HG02870 (cell line): ENCODE measurements at regions not wholly inside any gene's neighbourhood (a gene's known extent, or its start where the extent isn't known, plus 50 kb on each side); places are given as distances from the start of the nearest gene placed in this dataset.
"Not testable (repeated sequence)": the region's sequence is repeated elsewhere in the genome, so short reads cannot be mapped to it uniquely, and the experiment has no call there.

Experiments
- ATAC-seq: cut with Tn5 transposase; IDR thresholded peaks from one replicate; pipeline ENCODE4 v1.9.1; 2021; ENCODE audit warnings: mild to moderate bottlenecking, moderate library complexity; ENCODE audit not compliant: unreplicated experiment

DNA sequence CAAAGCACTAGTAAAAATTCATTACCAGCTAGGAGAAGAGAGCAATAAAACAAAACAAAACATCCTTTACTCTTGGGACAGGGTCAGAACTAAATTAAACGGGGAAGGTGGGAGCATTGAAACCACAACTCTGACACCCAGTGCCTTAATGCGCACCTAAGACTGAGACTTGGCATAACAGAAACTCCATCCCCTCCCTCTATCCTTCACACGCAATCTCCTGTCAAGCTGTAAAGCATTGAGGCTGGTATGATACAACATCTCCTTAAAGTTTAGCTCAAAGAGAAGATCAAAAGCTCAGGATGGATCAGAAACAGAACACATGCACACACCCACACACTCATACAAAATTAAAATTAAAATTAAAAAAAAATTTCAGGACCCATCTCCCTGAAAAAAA is 951.3 kb downstream of the STIM2 start:
- ATAC-seq = no peak

DNA sequence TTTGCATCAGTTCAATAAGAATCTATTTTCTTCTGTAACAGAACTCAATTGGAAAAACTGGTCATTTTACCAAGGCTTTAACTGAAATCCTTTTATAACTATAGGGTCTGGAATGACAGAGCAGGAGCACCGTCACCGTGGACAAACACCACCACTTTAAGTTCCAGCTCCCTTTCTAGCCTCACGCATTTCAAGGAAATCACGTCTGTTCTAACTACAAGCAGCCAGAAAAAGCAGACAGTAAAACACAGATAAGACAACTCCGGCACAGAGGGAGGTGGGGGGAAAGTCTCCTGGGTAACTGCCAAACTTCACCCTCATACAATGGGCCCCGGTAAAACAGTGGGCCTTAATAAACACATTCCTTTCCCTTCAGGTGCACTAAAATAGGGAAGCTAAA is 952.6 kb downstream of the STIM2 start:
- not testable (repeated sequence) for ATAC-seq

DNA sequence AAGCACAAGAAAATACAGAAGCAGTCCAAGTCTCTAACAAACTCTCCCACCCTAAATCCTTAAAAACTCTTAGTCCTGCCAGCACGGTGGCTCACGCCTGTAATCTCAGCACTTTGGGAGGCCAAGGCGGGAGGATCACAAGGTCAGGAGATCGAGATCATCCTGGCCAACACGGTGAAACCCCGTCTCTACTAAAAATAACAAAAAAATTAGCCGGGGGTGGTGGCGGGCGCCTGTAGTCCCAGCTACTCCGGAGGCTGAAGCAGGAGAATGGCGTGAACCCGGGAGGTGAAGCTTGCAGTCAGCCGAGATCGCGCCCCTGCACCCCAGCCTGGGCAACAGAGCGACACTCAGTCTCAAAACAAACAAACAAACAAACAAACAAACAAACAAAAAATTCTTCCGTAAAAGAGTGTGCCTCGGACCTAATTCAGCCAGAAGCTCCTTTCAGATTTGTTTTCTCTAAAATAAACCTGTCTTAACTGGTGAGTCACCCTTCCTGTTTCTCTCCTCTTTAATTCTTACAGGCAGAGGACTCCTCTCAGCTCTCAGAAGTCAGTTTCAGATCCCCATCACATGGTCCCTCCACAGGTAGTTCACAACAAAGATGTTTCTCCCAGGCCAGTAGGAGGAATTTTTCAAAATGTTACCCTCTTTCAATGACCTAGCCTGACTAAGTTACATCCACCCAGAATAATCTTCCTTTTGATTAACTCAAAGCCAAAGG is 953.2 kb downstream of the STIM2 start:
- ATAC-seq = not testable (repeated sequence)

DNA sequence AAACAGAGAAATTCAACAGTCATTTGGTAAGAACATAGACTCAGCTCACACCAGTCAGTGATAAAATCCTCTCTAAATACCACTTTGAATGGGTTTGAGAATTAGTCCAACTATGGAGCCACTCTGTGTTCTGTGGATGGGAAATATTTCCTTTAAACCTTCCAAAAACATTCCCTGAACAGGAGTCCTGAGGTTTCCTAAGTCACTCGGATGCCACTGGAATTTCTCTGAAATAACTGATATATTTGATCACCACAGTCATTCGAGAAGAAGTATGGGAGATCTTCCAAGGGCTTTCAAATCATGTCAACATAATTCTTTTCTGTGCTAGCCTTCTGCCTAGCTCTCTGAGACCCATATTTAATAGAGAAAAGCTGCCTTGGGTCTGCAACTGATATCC is 958.6 kb downstream of the STIM2 start:
- ATAC-seq = no peak

DNA sequence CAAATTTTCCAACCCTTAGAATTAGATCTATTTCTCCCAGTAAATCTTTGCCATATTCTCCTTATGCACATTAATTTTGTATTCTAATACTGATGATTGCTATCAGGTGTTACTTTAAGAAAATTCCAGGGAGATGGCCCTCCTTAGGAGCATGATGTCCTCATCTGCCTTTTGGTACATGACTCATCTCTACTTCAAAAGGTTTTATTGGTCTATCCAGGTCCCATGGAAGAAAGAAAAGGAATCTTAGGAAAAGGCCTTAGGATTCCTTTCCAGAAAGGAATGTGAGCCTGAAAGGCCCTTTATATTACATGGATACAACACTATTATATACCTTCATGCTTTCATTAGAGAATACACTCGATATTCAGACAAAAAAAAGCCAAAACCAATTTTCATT is 968.2 kb downstream of the STIM2 start:
- no peak for ATAC-seq

DNA sequence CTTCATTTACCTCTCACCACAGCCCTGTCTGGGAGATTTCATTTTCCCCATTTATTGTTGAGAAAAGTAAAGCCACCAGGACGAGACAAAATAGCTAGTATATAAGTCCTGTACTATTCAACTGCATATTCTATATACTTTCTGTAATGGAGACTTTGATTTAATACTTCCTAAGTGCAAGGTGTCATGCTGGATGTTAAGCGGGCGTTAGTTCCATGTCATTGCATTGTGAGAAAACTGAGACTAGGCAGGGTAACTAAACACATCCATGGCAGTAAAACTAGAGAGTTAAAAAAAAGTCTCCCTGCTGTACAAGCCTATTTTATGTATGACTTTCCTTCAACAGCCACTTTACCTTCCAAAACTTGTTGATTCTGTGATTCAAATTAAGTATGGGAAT is 969.6 kb downstream of the STIM2 start:
- ATAC-seq = no peak

DNA sequence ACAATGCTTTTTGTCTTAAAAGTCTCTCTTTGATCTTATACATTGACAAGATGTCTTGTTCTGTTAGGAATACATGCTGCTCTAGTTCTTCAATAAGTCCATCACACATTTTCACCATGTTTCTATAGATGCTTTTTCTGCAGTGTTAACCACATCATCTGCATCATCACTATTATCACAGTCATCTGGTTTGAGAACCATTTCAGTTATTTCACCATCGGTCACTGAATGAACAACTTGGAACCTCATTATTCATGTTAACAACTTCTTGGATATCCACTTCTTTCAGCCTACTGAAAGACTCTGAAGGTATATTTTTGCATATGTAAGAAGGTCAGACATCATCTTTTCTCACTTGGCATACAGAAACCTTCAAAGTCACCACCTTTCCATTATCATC is 975.2 kb downstream of the STIM2 start:
- no peak for ATAC-seq

DNA sequence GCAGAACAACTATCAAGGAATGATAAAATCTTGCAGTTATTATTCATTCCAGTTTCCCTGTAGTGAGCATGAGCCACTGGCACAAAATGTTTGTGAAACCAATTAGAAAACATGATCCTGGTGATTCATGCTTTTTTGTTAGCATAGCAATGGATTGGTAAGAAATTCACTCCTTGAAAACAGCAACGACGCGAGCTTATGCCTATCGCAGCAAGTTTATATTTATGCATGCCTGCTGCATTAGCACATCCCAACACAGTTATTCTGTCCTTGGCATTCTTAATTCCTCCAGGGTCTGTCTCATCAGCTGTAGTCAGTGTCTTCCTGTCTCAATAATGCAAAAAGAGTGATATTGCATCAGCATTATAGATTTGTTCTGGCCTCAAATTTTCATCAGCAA is 975.9 kb downstream of the STIM2 start:
- no peak for ATAC-seq

DNA sequence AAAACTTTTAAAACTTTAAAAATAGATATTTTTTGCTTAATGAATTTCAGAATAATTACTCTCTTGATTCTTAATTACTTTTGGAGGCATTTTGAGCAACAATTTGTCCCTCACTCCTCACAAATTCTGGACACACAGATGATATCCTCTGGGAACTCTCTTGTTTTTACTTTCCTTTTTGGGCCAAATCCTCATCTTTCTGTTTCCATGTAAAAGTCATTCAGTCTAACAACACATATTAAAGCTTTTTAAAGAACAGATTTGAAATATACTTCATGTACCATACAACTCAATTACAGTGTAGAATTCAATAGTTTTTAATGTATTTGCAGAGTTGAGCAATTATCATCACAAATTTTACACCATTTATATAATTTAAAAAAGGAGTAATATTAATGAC is 983.1 kb downstream of the STIM2 start:
- no peak for ATAC-seq

DNA sequence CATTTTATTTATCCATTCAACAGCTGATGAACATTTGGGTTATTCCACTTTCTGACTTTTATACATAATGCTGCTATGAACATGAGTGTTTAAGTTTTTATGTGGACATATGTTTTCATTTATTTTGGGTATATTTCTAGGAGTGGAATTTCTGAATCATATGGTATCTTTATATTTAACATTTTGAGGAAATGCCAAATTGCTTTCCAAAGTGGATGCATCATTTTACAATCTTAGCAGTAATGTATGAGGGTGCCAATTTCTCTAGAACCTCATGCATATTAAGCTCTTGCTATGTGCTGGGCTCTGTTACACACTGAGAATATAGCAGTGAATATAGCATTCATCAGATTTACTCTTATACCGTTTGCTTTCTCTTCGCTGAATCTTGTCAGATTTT is 983.7 kb downstream of the STIM2 start:
- no peak for ATAC-seq

DNA sequence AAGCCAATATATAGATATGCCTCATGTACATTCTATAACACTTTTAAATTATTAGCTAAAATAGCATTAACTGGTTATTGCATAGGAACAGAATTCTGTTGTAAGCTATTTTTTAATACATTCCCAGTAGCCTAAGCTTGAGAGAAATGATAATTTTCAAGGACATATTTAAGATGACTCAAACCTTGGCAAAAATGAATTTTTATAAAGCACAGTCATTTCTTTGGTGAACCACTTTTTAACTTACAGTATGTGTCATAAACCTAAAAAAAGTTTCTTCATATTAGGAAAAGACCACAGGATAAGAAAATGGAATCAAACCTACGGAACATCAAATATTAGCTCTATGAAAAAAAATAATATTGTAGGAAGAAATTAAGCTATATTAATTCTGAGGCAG is 986.3 kb downstream of the STIM2 start:
- ATAC-seq = no peak

DNA sequence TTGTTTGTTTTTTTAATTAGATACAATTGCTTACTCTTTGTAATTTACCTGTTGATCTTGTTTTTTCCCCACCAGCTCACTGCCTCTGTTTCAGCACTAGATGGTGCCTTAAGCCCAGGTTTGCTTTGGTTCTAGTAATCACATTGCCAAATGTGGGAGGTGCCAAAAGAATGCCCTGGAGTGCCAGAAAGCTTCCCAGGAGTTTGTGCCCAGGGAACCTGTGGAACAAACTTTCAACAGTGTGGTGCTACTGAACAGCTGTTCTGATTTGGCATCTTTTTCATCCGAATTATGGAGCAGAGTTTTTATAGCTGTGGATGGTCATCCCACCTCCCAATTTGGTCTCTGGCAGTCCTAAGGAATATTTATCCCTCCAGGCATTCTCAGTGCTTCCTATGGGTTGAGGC is 1000.7 kb downstream of the STIM2 start:
- no peak for ATAC-seq

DNA sequence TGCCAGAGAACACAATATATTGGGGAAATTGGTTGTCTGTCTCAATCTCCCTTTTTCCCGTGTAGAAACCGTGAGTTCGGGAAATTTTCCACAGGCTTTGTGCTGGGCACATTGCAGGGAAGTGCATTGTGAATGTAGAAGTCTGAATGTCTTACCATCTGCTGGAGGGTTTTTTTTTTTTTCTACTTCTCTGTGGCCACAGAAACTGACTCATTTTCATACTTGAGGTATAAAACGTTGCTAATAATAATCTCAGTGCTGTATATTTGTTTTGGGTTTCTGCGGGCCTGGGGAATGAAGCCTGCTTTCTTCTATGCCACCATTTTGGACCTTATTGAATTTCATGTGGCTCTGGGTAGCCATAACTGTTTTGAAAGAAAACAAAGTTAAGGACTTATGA is 1001.2 kb downstream of the STIM2 start:
- ATAC-seq = no peak

DNA sequence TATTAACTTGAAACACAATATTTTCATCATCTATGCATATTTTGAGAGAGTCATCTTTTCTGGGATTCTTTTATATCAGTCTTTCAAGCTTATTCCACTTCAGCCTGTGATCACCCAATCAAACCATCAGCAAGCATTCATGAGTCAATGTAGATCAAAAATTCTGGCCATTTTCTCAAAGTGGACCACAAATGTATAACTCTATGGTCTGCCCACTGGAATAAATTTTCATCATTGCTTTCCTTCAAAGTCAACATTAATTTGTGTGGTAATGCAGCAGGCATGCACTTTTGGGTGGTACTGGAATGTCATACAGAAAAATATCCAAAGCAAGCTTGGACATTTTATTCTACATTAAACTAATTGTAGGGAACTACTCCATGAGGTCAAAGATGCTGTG is 1013.0 kb downstream of the STIM2 start:
- no peak for ATAC-seq

DNA sequence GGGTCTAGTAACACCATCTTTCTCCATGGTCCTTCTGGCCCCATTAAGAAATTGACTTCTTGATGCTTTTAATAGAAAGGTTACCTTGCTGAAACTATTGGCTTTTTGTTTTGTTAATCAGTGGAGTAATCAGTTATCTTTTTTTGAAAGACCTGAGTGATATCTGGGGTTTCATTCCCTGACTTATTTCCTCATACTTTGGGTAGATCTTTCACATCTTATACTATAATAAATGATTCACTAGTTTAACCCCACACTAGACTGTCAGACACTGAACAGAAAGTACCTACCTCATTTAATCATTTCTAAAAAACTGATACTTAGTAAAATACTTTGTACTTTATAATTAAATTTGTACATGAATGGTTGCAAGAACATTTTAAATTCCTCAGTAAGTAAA is 1021.1 kb downstream of the STIM2 start:
- ATAC-seq = no peak

DNA sequence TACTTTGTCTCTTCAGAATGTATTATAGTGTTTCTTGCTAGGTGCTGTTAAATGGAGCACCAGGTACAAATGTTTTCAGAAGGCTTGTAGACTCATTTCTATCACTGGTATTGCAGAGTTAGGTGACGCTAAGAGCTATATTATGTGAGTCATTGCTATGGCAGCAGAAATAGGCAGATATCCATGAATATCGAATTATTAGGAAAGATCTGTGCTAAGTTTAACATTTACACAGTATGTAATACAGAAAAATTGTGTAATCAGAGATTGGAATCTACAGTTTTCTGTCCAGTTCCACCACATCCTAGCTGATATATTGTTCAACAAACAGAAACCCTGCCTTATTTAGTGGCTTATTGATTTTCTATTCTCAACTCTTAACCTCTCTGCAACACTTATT is 1025.5 kb downstream of the STIM2 start:
- no peak for ATAC-seq

DNA sequence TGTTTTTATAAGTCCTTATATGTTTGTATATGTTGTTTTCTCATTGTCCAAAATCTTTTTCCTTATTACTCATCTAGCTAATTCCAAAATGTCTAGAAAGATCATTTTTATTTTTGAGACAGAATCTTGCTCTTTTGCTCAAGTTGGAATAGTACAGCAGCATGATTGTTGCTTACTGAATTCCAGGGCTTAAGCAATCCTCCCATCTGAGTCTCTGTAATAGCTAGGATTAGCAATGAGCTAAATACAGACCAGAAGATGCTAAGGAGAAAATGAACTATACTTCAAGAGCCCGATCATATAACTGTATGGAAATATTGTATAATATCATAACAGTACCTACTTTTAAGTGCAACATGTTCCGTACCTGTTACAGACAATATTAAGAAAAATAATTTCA is 1027.0 kb downstream of the STIM2 start:
- ATAC-seq = no peak

DNA sequence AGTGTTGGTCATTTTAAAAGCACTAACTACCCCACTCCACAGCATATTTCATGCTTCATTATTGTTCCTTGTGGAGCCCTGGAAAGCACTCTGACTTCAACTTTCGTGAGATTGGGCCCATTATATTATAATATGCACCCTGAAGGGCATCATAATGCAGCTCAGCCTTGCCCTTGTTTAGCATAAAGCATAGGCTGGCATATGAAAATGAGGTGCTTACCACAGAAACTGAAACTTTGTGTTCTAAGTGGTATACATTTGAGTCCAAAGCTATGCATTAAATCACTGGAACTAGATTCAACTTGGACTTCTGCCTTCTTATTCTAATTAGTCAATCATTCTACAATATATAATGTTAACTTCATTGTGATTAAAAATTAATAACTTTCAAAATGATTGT is 1027.9 kb downstream of the STIM2 start:
- ATAC-seq = no peak

DNA sequence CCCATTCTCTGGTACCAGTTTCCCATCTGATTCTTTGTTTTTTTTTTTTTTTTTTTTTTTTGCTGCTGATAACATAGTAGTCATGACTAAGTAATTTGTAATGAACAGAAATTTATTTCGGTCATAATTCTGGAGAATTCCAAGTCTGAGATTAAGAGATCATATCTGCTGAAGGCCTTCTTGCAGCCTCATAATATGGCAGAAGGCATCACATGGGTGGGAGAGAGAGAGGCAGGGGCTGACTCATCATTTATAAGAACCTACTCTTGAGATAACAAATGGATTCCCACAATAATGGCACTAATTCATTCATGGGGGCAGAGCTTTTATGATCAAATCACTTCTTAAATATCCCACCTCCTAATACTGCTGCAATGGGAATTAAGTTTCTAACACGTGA is 1034.3 kb downstream of the STIM2 start:
- ATAC-seq = no peak

DNA sequence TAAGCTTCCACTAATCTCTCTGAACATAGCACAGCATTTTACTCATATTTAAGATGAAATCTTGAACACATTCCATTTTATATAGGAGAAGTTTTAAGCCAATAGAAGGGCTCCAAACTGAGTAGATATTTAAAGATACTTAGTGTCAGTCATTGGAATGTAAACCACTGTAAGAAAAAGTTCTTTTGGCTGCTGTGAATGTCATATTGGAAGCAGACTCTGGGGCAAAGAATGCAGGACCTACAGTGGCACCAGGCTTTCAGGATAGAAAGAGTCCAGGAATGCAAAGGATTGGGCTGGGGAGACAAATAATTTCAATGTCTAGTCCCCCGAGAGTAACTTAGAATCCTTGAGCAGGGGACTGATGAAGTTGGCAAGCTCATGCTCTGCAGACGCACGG is 1047.7 kb downstream of the STIM2 start:
- no peak for ATAC-seq

DNA sequence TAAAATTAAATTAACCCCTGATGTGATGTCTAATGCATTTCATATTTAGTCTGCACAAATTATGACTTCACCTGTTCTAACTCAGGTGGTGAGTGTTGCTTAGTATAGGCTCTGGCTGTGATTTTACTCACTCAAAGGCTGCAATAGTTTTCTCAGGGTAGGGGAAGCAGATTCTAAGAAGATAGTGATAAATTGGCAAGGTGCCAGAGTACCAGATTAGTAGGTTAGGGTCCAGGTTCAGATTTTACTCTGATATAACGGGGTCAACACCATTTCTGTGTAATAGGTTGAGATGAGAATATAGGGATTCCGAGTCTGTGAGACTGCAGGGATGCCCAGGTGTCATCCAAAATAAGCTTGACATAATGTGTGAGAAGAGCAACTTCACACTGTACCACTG is 1049.6 kb downstream of the STIM2 start:
- no peak for ATAC-seq

DNA sequence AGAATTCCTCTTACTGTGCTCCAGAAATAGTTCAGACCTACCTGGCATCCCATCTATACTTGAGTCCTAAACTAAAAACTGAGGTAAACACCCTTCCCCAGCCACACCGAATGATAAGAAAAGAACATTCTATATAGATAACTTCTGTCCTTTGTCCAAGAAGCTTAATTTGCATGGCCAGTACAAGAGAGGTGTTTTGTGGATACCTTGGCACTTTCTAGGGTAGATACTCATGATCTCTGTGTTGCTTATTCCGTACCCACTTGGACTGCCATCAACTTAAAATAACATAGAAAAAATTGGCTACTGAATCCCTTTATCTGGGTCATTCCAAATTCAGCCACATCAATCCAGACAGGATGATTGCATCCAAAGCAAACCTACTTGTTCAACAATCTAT is 1050.4 kb downstream of the STIM2 start:
- no peak for ATAC-seq

DNA sequence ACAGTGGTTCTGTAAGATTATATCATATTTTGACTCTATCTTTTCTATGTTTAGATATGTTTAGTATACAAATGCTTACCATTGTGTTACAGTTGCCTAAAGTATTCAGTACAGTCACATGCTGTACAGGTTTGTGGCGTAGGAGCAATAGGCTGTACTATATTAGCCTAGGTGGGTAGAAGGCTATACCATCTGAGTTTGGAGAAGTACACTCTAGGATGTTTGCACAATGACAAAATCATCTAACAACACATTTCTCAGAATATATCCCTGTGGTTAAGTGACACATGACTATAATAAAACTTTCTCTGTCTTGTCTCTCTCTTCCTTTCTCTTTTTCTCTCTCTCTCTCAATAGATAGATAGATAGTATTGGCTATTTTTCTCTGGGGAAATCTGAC is 1053.1 kb downstream of the STIM2 start:
- no peak for ATAC-seq
